ENCODE measurements at regions not wholly inside any gene's neighbourhood (a gene's known extent, or its start where the extent isn't known, plus 50 kb on each side); places are given as distances from the start of the nearest gene placed in this dataset.

GRCh38 chr20:4524792-4525191 lies 161.5 kb upstream of the PRNP start:
- H3K4me3 ChIP-seq (ENCODE audit: low read length): no peak overlapping the region
- DNase-seq (ENCODE audit: low read depth, low spot score): no peak

GRCh38 chr20:4524307-4524706 lies 161.9 kb upstream of the PRNP start:
- H3K4me3 ChIP-seq (ENCODE audit: low read length): no peak overlapping the region
- DNase-seq (ENCODE audit: low read depth, low spot score): no peak

DNA sequence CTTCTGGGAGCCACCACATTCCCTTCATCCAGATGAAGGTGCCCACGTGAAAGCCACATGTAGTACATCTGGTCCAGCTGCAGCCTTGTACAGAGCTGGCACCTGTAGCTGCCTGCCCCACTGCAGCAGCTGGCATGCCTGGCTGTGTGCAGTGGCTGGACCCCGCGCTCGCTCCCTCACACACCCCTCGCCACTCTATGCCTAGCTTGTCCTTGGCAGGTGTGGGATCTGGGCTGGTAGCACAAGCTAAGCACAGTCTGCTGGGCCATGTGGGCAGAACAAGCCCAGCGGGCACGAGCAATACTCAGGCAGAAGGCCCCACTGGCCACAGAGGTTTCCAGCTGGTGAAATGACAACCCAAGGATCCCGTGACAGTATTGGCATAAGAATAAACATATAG lies 163.9 kb upstream of the PRNP start:
- H3K4me3 ChIP-seq (ENCODE audit: low read length): no peak overlapping the region
- DNase-seq (ENCODE audit: low read depth, low spot score): no peak

- no peak overlapping the region for H3K4me3 ChIP-seq (ENCODE audit: low read length)
- DNase-seq (ENCODE audit: low read depth, low spot score): no peak
Observed at GRCh38 chr20:4521170-4521968, 164.9 kb upstream of the PRNP start.

GRCh38 chr20:4519534-4519933 lies 166.7 kb upstream of the PRNP start:
- no peak overlapping the region for H3K4me3 ChIP-seq (ENCODE audit: low read length)
- peak; percentile 18 for DNase-seq (ENCODE audit: low read depth, low spot score)

- no peak overlapping the region for H3K4me3 ChIP-seq (ENCODE audit: low read length)
- DNase-seq (ENCODE audit: low read depth, low spot score): no peak
Observed at GRCh38 chr20:4516876-4517275, 169.4 kb upstream of the PRNP start.

DNA sequence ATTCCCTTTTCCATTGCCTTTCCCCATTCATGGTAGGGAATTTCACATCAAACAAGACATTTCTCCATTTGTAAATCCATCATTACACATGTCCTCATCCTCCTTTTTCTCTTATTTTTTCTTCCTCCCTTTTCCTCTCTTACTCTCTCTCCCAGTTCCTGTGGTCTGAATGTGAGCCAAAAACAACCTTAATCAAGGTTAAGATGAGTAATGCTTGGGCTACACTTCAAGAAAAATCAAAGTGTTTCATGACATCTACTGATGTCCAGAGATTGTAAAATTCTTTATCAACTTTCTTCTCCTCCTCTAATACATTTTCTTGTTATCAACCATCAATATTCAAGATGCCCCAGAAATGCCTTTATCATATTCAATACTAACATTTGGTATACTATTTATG lies 172.5 kb upstream of the PRNP start:
- no peak overlapping the region for H3K4me3 ChIP-seq (ENCODE audit: low read length)
- DNase-seq (ENCODE audit: low read depth, low spot score): no peak

DNA sequence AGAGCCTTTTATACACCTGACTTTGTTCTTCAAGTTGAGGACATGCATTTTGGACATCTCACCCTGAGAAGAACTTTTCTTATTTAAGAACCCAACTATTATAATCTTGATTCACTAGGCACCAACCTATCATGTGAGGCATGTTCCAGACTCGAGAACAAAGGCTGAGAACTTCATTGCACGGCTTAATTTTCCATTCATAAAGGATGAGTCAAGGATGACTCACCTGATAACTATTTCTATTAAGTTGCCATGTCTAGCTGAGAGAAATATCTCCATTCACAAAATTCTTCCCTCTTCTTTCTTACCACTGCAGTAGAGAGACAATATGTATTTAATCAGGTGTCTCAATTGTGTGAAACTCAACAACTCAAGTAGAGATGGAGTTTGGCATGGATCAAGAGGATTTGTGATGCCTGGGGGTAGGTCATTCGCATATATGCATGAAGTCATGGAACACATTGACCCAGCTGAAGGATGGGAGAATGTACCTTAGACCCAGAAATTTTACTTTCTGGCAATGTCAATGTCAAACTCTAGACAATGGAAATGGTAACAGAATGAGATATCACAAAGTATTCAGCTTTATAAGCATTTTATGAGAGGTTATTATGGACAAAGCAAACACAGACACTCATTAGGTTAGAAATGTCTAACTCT lies 173.2 kb upstream of the PRNP start:
- DNase-seq (ENCODE audit: low read depth, low spot score): no peak
- H3K4me3 ChIP-seq (ENCODE audit: low read length): no peak overlapping the region

DNA sequence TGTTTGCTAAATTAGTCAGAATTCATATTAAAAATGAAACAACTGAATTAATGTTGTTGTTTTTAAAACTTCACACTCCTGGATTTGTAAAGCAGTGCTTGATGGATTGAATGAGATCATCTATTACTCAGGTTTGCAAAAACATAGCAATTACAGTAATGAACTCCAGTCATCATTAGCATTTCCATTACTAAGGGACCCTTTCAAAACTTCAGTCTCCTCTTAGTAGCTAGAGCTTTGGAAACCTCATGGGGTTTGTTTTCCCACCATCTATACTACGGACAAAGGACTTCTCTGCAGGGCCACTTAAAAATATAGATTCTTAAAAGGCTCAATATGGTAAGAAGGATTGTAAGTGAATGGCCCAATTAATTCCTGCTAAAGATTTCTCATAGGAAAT lies 174.5 kb upstream of the PRNP start:
- no peak for DNase-seq (ENCODE audit: low read depth, low spot score)
- H3K4me3 ChIP-seq (ENCODE audit: low read length): no peak overlapping the region

GRCh38 chr20:4509825-4510522 lies 176.3 kb upstream of the PRNP start:
- no peak overlapping the region for H3K4me3 ChIP-seq (ENCODE audit: low read length)
- DNase-seq (ENCODE audit: low read depth, low spot score): no peak

GRCh38 chr20:4508773-4509172 lies 177.5 kb upstream of the PRNP start:
- DNase-seq (ENCODE audit: low read depth, low spot score): no peak
- no peak overlapping the region for H3K4me3 ChIP-seq (ENCODE audit: low read length)

- no peak for DNase-seq (ENCODE audit: low read depth, low spot score)
- no peak overlapping the region for H3K4me3 ChIP-seq (ENCODE audit: low read length)
Observed at GRCh38 chr20:4507288-4507719, 179.0 kb upstream of the PRNP start.

DNA sequence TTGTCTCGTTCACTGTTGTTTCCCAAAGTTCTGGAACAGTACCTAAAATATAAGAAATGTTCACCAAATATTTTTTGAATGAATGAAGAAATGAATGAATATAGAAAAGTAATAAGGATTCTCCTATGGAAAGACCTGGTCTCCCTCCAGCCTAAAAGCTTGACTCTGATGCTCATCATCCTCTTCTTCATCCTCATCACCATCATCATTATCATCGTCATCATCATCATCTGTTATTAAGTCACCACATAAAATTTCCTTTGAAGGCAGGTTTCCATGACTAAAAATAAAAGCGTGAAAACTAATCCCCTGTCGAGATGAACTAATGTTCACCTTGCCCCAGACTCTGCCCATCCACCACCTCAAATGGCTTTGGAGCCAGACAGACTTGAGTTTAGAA lies 181.4 kb upstream of the PRNP start:
- DNase-seq (ENCODE audit: low read depth, low spot score): no peak
- no peak overlapping the region for H3K4me3 ChIP-seq (ENCODE audit: low read length)

- DNase-seq (ENCODE audit: low read depth, low spot score): no peak
- H3K4me3 ChIP-seq (ENCODE audit: low read length): no peak overlapping the region
Observed at GRCh38 chr20:4502756-4503155, 183.5 kb upstream of the PRNP start.

GRCh38 chr20:4493386-4493785 lies 192.9 kb upstream of the PRNP start:
- no peak overlapping the region for H3K4me3 ChIP-seq (ENCODE audit: low read length)
- DNase-seq (ENCODE audit: low read depth, low spot score): no peak

- no peak for DNase-seq (ENCODE audit: low read depth, low spot score)
- no peak overlapping the region for H3K4me3 ChIP-seq (ENCODE audit: low read length)
Observed at GRCh38 chr20:4491643-4492042, 194.6 kb upstream of the PRNP start.

DNA sequence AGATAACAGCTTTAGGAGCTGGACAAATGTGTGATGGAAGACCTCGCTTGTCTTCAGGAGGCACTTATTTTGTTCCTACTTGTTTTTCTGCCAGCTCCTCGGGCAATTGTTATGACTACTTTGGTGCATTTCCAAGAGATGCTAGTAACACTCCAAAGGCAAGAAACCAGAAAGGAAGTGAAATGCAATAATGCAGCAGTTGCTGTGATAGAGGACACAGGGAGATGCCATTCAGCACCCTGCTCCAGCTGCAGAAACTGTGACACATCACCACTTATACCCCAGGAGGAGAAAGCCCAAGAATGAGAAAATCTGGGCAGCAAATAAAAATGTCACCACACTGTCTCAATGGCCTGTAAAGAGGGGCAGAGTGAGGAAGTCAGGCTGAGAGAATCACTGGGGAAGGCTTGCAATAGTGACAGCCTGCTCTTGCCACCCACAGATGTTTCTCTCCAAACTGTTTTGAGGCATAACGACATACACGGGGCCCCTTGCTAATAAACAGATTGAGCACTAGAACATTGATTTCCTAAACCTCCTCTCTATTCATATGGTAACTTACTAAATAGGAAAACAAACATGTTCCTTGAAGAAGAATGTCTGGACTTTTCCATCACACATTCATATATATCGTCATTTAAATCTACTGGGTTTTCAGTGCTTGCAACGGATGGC lies 195.5 kb upstream of the PRNP start:
- DNase-seq (ENCODE audit: low read depth, low spot score): no peak
- no peak overlapping the region for H3K4me3 ChIP-seq (ENCODE audit: low read length)

- no peak overlapping the region for H3K4me3 ChIP-seq (ENCODE audit: low read length)
- no peak for DNase-seq (ENCODE audit: low read depth, low spot score)
Observed at GRCh38 chr20:4490045-4490444, 196.2 kb upstream of the PRNP start.

DNA sequence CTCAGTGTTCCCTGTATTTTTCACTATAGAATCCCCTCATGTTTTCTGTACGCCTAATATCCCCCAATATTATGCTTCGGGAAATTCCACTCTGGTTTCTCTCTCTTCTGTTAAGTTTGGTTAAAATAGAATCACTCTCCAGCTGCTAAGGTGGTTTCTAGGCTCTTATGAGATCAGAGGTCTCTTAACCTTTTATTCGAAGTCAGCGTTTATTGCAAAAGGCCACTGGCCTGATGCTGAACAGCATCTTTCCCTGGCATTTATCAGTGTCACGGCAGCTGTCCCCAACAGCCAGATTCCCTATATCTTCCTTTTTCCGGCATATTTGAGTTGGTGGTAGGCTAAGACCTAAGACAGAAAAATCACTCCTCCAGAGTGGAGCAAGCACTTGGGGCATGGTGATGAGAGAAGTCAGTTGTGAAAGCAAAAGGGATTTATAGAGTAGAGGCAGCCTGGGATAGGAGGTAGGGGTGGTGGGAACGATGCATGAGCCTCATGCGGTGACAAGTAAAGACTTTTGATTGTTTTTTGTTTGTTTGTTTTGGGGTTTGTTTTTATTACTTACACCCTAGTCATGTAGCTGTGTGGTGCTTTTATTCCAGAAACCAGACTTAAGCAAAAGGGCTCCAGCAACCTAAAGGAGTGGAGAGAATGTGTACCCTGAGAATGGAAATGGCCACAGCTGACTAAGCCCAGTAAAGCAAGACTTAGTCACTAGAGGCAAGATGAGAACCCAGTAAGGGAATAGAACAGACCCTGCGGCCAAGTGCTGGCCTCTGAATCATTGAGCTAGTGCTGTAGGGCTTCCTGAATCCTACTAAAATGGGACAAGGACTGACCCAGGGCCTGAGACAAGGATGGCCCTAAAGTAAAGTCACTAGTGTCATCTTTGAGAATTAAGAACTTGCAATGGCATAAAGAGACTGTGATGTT lies 197.6 kb upstream of the PRNP start:
- DNase-seq (ENCODE audit: low read depth, low spot score): no peak
- no peak overlapping the region for H3K4me3 ChIP-seq (ENCODE audit: low read length)

Measured in Jurkat, Clone E6-1 (cell line).